ENCODE measurements at regions not wholly inside any gene's neighbourhood (a gene's known extent, or its start where the extent isn't known, plus 50 kb on each side); places are given as distances from the start of the nearest gene placed in this dataset.
"Not testable (repeated sequence)": the region's sequence is repeated elsewhere in the genome, so short reads cannot be mapped to it uniquely, and the experiment has no call there.

GRCh38 chr6:3922619-3923018, 73.4 kb downstream of the FAM50B start:
- TF ChIP-seq, protein P1, sequence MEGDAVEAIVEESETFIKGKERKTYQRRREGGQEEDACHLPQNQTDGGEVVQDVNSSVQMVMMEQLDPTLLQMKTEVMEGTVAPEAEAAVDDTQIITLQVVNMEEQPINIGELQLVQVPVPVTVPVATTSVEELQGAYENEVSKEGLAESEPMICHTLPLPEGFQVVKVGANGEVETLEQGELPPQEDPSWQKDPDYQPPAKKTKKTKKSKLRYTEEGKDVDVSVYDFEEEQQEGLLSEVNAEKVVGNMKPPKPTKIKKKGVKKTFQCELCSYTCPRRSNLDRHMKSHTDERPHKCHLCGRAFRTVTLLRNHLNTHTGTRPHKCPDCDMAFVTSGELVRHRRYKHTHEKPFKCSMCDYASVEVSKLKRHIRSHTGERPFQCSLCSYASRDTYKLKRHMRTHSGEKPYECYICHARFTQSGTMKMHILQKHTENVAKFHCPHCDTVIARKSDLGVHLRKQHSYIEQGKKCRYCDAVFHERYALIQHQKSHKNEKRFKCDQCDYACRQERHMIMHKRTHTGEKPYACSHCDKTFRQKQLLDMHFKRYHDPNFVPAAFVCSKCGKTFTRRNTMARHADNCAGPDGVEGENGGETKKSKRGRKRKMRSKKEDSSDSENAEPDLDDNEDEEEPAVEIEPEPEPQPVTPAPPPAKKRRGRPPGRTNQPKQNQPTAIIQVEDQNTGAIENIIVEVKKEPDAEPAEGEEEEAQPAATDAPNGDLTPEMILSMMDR (IDR thresholded peaks at IDR 0.05) = not testable (repeated sequence)
- not testable (repeated sequence) for TF ChIP-seq POLR2A (IDR thresholded peaks at IDR 0.05)

Data from right lobe of liver (tissue), 4 donors.